Body of pancreas (tissue), 4 donors: ENCODE measurements at regions not wholly inside any gene's neighbourhood (a gene's known extent, or its start where the extent isn't known, plus 50 kb on each side); places are given as distances from the start of the nearest gene placed in this dataset.

Experiments used
- CTCF ChIP-seq, 7 experiments: fragments of 450-650 bp in 4 of 7; fragments of 200-600 bp in 3 of 7; sonication (generic) in 3 of 7; IDR thresholded peaks; one replicate each; pipeline ENCODE4 v1.5.1; 2016 to 2019; ENCODE audit warnings: antibody characterized with exemption in 7 of 7
- POLR2A ChIP-seq, 3 donors: fragments of 450-650 bp; IDR thresholded peaks; one replicate each; pipeline ENCODE4 v1.6.1; 2016; ENCODE audit warnings: antibody characterized with exemption in 3 of 3, mild to moderate bottlenecking in 2 of 3

GRCh38 chr1:224805889-224806288 lies 123.6 kb upstream of the DNAH14 start:
- TF ChIP-seq POLR2A (IDR thresholded peaks at IDR 0.05), result no peak
- no peak for TF ChIP-seq CTCF (IDR thresholded peaks at IDR 0.05)
